ENCODE measurements at regions not wholly inside any gene's neighbourhood (a gene's known extent, or its start where the extent isn't known, plus 50 kb on each side); places are given as distances from the start of the nearest gene placed in this dataset.

- TF ChIP-seq, protein P1, sequence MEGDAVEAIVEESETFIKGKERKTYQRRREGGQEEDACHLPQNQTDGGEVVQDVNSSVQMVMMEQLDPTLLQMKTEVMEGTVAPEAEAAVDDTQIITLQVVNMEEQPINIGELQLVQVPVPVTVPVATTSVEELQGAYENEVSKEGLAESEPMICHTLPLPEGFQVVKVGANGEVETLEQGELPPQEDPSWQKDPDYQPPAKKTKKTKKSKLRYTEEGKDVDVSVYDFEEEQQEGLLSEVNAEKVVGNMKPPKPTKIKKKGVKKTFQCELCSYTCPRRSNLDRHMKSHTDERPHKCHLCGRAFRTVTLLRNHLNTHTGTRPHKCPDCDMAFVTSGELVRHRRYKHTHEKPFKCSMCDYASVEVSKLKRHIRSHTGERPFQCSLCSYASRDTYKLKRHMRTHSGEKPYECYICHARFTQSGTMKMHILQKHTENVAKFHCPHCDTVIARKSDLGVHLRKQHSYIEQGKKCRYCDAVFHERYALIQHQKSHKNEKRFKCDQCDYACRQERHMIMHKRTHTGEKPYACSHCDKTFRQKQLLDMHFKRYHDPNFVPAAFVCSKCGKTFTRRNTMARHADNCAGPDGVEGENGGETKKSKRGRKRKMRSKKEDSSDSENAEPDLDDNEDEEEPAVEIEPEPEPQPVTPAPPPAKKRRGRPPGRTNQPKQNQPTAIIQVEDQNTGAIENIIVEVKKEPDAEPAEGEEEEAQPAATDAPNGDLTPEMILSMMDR (IDR thresholded peaks at IDR 0.05; ENCODE audit: poor library complexity, severe bottlenecking): no peak
- no peak for TF ChIP-seq POLR2AphosphoS5 (IDR thresholded peaks at IDR 0.05)
- no peak for TF ChIP-seq EZH2 (IDR thresholded peaks at IDR 0.05; ENCODE audit: borderline replicate concordance, insufficient read depth, low read length, poor library complexity, severe bottlenecking)
- no peak for TF ChIP-seq RAD21 (conservative IDR thresholded peaks at IDR 0.05)
Observed at GRCh38 chr5:74382123-74382855, 258.2 kb downstream of the ENC1 start.
